GM13976 (cell line): ENCODE measurements at regions not wholly inside any gene's neighbourhood (a gene's known extent, or its start where the extent isn't known, plus 50 kb on each side); places are given as distances from the start of the nearest gene placed in this dataset.

Source experiments
- DNase-seq: peaks from one replicate; pipeline ENCODE4 v3.0.0; 2012; ENCODE audit warnings: low spot score
- in situ Hi-C: fragments of 300-500 bp; cut with MboI; formaldehyde crosslinking; loops from one replicate; pipeline ENCODE4 v1.12.0; 2022; ENCODE audit warnings: low sequenced_read_pairs, mixed read lengths, inconsistent platforms; ENCODE audit not compliant: unreplicated experiment
- TF ChIP-seq, protein P1 (sequence below): IDR thresholded peaks from 2 replicates; pipeline ENCODE4 v1.5.1; 2012; ENCODE audit warnings: borderline replicate concordance, mild to moderate bottlenecking; ENCODE audit not compliant: insufficient read depth; ENCODE audit errors: extremely low read depth, missing control alignments, control extremely low read depth

DNA sequence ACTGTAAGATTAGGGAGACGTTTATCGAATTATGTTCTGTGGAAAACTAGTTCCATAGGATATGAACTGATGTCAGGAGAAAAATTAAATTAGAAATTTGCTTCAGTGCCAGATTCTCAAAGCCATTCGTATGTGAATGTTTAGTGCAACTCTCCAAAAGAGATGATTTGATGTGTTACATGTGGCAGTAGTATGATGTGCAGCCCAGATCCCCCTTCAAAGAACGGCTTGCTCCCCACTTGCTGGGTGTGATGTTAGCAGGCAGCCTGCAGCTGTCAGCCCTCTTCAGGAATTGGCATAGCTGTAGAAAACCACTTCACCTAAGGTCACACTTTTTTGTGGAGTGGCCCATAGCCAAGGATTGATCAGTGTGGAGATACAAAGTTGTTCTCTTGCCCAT is 127.0 kb upstream of the CCDC54 start:
- no peak for DNase-seq
- TF ChIP-seq, protein P1, sequence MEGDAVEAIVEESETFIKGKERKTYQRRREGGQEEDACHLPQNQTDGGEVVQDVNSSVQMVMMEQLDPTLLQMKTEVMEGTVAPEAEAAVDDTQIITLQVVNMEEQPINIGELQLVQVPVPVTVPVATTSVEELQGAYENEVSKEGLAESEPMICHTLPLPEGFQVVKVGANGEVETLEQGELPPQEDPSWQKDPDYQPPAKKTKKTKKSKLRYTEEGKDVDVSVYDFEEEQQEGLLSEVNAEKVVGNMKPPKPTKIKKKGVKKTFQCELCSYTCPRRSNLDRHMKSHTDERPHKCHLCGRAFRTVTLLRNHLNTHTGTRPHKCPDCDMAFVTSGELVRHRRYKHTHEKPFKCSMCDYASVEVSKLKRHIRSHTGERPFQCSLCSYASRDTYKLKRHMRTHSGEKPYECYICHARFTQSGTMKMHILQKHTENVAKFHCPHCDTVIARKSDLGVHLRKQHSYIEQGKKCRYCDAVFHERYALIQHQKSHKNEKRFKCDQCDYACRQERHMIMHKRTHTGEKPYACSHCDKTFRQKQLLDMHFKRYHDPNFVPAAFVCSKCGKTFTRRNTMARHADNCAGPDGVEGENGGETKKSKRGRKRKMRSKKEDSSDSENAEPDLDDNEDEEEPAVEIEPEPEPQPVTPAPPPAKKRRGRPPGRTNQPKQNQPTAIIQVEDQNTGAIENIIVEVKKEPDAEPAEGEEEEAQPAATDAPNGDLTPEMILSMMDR: no peak
- in situ Hi-C loops: no loop called here

DNA sequence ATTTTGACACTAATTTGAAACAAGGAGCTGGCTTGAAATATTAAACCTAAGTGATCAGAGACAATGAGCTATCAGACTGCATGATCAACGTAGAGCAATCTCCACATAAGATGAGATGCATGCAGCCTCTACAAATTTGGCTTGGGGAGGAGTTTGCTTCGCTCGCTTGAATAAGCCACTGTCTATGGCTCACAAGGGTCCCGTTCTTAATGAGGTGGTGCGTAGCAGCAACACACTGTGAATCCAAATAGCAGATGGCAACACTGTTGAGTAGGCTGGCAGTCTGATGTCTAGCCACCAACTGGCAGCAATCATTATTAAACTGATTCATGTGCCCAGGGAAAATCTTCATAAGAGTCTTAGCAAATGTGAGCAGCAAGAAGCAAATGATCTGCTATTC is 125.4 kb upstream of the CCDC54 start:
- no peak for DNase-seq
- TF ChIP-seq, protein P1: no peak
- in situ Hi-C loops: no loop called here

DNA sequence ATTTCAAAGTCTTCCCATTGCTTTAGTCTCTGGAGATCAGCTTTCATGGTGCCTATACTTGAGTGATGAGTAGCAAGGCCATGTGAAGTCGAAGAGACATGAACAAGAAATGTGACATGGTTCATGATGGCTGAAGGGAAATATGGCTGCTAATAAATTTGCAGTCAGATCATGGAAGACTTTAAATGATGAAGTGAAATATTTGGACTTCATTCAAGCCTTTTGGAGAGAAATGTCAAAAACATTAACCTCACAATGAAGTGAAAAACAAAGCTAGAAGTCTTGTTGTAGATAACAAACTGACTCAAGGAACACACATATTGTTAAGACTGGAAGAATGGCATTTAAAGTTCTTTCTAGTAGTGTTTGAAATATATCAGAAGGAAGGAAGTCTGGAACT is 120.3 kb upstream of the CCDC54 start:
- no peak for DNase-seq
- in situ Hi-C loops: no loop called here
- TF ChIP-seq, protein P1: no peak

GRCh38 chr3:107258300-107258699 is 118.9 kb upstream of the CCDC54 start:
- TF ChIP-seq, protein P1: no peak
- DNase-seq: no peak
- in situ Hi-C loops: no loop called here

DNA sequence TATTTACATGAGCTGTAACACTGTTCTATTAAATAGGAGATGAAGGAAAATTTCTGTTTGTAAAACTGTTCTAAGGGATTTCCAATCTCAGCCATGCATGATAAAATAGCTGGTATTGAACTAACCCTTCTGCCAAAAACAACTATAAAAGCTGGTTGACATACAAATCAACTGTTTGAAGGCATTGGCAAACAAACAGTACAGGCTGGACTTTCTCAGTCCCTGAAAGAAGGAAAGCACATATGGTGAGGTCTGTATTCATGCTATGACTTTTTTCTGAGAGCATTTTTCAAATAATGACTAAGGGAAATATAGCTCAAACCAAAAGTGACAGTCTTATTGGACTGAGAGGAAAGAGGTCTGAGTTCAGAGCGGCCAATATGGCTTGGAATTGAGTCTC is 117.0 kb upstream of the CCDC54 start:
- TF ChIP-seq, protein P1: no peak
- in situ Hi-C loops: no loop called here
- no peak for DNase-seq

- TF ChIP-seq, protein P1: no peak
- DNase-seq: no peak
- in situ Hi-C loops: no loop called here
Observed at GRCh38 chr3:107263269-107264021, 113.8 kb upstream of the CCDC54 start.
